ENCODE measurements at regions not wholly inside any gene's neighbourhood (a gene's known extent, or its start where the extent isn't known, plus 50 kb on each side); places are given as distances from the start of the nearest gene placed in this dataset.
"Not testable (repeated sequence)": the region's sequence is repeated elsewhere in the genome, so short reads cannot be mapped to it uniquely, and the experiment has no call there.

DNA sequence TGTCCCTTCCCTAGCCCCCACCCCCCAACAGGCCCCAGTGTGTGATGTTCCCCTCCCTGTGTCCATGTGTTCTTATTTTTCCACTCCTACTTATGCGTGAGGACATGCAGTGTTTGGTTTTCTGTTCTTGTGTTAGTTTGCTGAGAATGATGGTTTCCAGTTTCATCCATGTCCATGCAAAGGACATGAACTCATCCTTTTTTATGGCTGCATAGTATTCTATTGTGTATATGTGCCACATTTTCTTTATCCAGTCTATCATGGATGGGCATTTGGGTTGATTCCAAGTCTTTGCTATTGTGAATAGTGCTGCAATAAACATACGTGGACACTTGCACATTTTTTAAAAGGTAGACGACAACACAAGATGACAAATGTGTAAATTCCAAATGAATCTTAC, 192.5 kb upstream of the SAMSN1 start:
- H3K27ac ChIP-seq (ENCODE audit: low read depth, low read length); H3K9ac ChIP-seq (ENCODE audit: low read length); H3K9me3 ChIP-seq (ENCODE audit: low read length); H3K4me1 ChIP-seq (ENCODE audit: insufficient read depth, low read length); H3K27me3 ChIP-seq (ENCODE audit: control insufficient read depth in 1 of 2, insufficient read depth in 2 of 2, low read length in 2 of 2); H3K36me3 ChIP-seq (ENCODE audit: insufficient read depth, low read length); H3K4me3 ChIP-seq (ENCODE audit: low read depth in 1 of 2, low read length in 2 of 2): not testable (repeated sequence)

DNA sequence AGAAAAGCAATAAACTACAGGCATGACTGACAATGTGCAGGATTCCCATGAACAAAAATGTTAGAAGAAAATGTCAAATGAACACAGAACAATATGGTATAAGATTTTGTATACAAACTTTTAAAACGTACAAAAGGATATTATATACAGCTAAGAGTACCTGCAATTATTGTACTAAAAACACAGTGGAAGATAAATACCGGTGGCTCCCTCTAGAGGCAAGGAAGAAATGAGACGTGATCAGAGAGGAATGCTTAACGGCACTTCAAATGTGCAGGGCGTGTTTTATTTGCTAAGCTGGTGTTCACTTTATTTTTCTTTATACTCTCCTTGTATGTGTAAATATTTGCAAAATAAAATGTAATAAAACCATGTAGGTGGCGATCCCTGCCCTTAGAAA, 191.8 kb upstream of the SAMSN1 start:
- Histone ChIP-seq H3K4me1 (ENCODE audit: insufficient read depth, low read length) (no peaks in the 10 kb centered on the region), H3K9ac (ENCODE audit: low read length) (no peak overlapping the region), H3K27ac (ENCODE audit: low read depth, low read length) (no peak overlapping the region), H3K9me3 (ENCODE audit: low read length) (no peaks in the 10 kb centered on the region), H3K36me3 (ENCODE audit: insufficient read depth, low read length) (no peaks in the 10 kb centered on the region), H3K27me3 (ENCODE audit: control insufficient read depth in 1 of 2, insufficient read depth in 2 of 2, low read length in 2 of 2) (no peaks in the 10 kb centered on the region), H3K4me3 (ENCODE audit: low read depth in 1 of 2, low read length in 2 of 2) (no peak overlapping the region)

DNA sequence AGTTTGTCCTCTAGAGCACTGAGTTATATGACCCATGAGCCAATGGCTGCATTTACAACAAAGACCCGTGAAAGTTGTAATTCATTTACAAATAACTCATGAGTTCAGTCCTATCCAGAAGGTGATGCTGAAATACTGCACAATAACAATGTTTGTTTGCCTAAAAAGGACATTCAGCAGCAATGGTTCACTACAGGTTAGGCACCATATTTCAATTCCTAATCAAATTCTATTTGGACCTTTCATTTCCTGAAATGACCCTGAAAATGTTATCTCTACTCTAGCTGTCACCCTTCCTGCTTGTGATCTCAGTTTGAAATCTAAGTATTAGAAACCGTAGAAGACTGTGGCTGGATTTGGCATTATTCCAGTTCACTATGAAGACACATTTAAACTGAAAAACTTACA, 191.2 kb upstream of the SAMSN1 start:
- H3K4me3 ChIP-seq (ENCODE audit: low read depth in 1 of 2, low read length in 2 of 2): no peak overlapping the region
- H3K4me1 ChIP-seq (ENCODE audit: insufficient read depth, low read length): no peaks in the 10 kb centered on the region
- H3K36me3 ChIP-seq (ENCODE audit: insufficient read depth, low read length): no peaks in the 10 kb centered on the region
- H3K27ac ChIP-seq (ENCODE audit: low read depth, low read length): no peak overlapping the region
- H3K9ac ChIP-seq (ENCODE audit: low read length): no peak overlapping the region
- no peaks in the 10 kb centered on the region for H3K9me3 ChIP-seq (ENCODE audit: low read length)
- no peaks in the 10 kb centered on the region for H3K27me3 ChIP-seq (ENCODE audit: control insufficient read depth in 1 of 2, insufficient read depth in 2 of 2, low read length in 2 of 2)

DNA sequence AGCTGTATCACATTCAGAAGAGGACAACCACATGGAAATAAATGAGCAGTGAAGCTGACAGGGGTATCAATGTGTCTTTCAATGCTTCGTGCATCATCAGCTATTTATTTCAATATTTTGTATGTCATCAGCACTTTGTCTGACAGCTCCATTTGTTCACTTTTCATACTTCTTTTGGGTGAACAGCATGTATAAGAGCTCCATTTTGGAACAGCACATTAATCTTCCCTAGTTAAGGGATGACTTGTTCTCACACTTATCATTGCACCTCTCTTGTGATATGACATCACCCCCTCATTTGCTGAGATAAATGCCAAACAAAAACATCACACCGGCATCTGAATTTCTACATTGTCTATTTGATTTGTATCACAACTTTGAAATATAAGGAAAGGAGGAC, 190.6 kb upstream of the SAMSN1 start:
- Histone ChIP-seq H3K9ac (ENCODE audit: low read length) (no peak overlapping the region), H3K4me1 (ENCODE audit: insufficient read depth, low read length) (no peaks in the 10 kb centered on the region), H3K36me3 (ENCODE audit: insufficient read depth, low read length) (no peaks in the 10 kb centered on the region), H3K9me3 (ENCODE audit: low read length) (no peaks in the 10 kb centered on the region), H3K4me3 (ENCODE audit: low read depth in 1 of 2, low read length in 2 of 2) (no peak overlapping the region), H3K27me3 (ENCODE audit: control insufficient read depth in 1 of 2, insufficient read depth in 2 of 2, low read length in 2 of 2) (no peaks in the 10 kb centered on the region), H3K27ac (ENCODE audit: low read depth, low read length) (no peak overlapping the region)

DNA sequence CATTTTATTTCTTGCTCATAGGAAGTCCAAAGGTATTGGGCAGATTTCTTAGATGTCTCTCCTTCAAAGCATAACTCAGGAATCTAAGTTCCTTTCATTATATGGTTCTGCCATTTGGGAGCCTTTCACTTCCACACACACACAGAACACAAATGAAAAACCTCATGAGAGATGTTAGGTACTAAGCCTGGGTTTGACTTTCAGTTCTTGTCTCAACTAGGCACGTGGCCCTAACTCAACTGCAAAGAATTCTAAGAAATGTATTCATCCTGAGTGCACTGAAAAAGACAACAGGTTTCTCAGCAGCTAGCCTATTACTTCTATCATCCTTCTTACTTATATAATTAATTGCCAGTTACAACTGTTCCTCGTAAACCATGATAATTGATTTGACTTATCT, 190.0 kb upstream of the SAMSN1 start:
- H3K4me1 ChIP-seq (ENCODE audit: insufficient read depth, low read length): no peaks in the 10 kb centered on the region
- H3K36me3 ChIP-seq (ENCODE audit: insufficient read depth, low read length): no peaks in the 10 kb centered on the region
- no peaks in the 10 kb centered on the region for H3K27me3 ChIP-seq (ENCODE audit: control insufficient read depth in 1 of 2, insufficient read depth in 2 of 2, low read length in 2 of 2)
- no peak overlapping the region for H3K9ac ChIP-seq (ENCODE audit: low read length)
- H3K4me3 ChIP-seq (ENCODE audit: low read depth in 1 of 2, low read length in 2 of 2): no peak overlapping the region
- H3K27ac ChIP-seq (ENCODE audit: low read depth, low read length): no peak overlapping the region
- no peaks in the 10 kb centered on the region for H3K9me3 ChIP-seq (ENCODE audit: low read length)

DNA sequence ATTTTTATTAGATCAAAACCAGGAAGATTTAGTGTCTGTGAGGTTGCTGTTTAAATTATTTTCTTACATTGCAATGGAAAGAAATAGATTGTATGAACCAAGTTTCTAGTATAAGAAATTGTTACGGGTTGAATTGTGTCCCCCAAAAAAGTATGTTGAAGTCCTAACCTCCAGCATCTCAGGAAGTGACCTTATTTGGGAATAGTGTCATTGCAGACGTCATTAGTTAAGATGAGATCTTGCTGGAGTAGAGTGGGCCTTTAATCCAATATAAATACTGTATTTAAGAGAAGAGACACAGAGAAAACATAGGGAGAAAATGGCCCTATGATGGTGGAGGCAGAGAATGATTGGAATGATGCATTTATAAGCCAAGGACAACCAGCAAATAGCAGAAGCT, 188.7 kb upstream of the SAMSN1 start:
- H3K27me3 ChIP-seq (ENCODE audit: control insufficient read depth in 1 of 2, insufficient read depth in 2 of 2, low read length in 2 of 2): no peaks in the 10 kb centered on the region
- H3K4me3 ChIP-seq (ENCODE audit: low read depth in 1 of 2, low read length in 2 of 2): no peak overlapping the region
- H3K9me3 ChIP-seq (ENCODE audit: low read length): no peaks in the 10 kb centered on the region
- H3K36me3 ChIP-seq (ENCODE audit: insufficient read depth, low read length): no peaks in the 10 kb centered on the region
- no peaks in the 10 kb centered on the region for H3K4me1 ChIP-seq (ENCODE audit: insufficient read depth, low read length)
- no peak overlapping the region for H3K27ac ChIP-seq (ENCODE audit: low read depth, low read length)
- H3K9ac ChIP-seq (ENCODE audit: low read length): no peak overlapping the region

DNA sequence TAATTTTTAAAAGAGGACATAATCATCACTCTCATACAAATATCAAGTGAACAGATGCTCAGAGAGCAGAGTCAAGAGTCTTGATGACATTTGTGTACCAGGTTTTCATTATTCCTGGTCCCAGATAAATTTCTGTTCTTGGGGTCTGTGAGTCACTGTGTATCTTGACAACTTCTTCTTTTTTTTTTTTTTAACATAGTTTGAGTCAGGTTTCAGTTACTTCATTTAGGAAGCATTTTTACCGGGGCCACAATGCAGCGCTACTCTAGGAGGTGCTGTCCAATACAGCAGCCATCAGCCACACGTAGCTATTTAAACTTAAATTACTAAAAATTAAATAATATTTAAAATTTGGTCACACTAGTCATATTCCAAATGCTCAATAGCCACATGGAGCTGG, 188.1 kb upstream of the SAMSN1 start:
- no peaks in the 10 kb centered on the region for H3K4me1 ChIP-seq (ENCODE audit: insufficient read depth, low read length)
- no peaks in the 10 kb centered on the region for H3K36me3 ChIP-seq (ENCODE audit: insufficient read depth, low read length)
- H3K9me3 ChIP-seq (ENCODE audit: low read length): no peaks in the 10 kb centered on the region
- H3K4me3 ChIP-seq (ENCODE audit: low read depth in 1 of 2, low read length in 2 of 2): no peak overlapping the region
- H3K9ac ChIP-seq (ENCODE audit: low read length): no peak overlapping the region
- H3K27me3 ChIP-seq (ENCODE audit: control insufficient read depth in 1 of 2, insufficient read depth in 2 of 2, low read length in 2 of 2): no peaks in the 10 kb centered on the region
- no peak overlapping the region for H3K27ac ChIP-seq (ENCODE audit: low read depth, low read length)

DNA sequence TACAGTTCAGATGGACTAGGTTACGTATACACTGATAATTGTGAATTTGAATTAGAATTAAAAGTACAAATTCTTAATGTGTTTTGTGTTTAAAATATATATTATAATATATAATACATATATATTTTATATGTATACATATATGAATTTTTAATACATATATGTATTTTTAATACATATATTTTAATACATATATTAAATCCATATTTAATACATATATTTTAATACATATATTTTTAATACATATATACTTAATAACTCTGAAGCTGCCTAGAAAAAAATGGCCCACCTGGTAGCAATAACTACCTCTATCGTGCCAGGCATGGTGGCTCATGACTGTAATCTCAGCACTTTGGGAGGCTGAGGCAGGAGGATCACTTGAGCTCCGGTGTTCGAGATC, 179.1 kb upstream of the SAMSN1 start:
- H3K4me1 ChIP-seq (ENCODE audit: insufficient read depth, low read length): no peaks in the 10 kb centered on the region
- no peak overlapping the region for H3K4me3 ChIP-seq (ENCODE audit: low read depth in 1 of 2, low read length in 2 of 2)
- H3K9me3 ChIP-seq (ENCODE audit: low read length): no peaks in the 10 kb centered on the region
- no peaks in the 10 kb centered on the region for H3K36me3 ChIP-seq (ENCODE audit: insufficient read depth, low read length)
- H3K27ac ChIP-seq (ENCODE audit: low read depth, low read length): no peak overlapping the region
- H3K27me3 ChIP-seq (ENCODE audit: control insufficient read depth in 1 of 2, insufficient read depth in 2 of 2, low read length in 2 of 2): no peaks in the 10 kb centered on the region
- H3K9ac ChIP-seq (ENCODE audit: low read length): no peak overlapping the region

DNA sequence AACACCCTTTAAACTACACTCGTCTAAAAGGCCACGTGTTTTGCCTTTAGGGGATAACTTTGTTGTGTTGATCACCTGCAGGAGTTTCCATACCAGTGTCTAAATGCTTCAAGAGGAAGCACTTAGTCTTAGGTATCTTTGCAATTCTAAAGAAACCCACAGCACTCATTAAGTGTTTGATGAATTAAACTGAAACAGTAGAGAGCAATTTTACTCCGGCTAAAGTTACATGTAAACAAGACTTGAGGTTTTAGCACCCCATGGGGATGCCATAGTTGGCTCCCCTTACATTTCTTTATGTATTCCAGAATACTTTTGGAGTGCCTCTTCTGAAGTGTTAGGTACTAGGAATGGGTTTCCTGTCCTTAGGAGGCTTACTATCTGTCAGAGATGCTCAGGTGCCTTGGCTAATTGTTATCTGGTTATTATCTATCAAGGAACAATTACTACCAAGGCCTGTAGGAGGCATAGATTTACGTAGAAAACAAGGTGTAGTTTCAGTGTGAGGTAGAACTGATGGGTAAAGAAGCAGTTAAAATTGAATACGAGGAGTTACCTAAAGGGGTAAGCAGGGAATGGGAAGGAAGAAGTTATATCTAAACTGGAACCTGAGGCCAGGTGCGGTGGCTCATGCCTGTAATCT, 176.8 kb upstream of the SAMSN1 start:
- H3K27me3 ChIP-seq (ENCODE audit: control insufficient read depth in 1 of 2, insufficient read depth in 2 of 2, low read length in 2 of 2): no peaks in the 10 kb centered on the region
- H3K9ac ChIP-seq (ENCODE audit: low read length): no peak overlapping the region
- no peaks in the 10 kb centered on the region for H3K4me1 ChIP-seq (ENCODE audit: insufficient read depth, low read length)
- no peak overlapping the region for H3K27ac ChIP-seq (ENCODE audit: low read depth, low read length)
- no peaks in the 10 kb centered on the region for H3K9me3 ChIP-seq (ENCODE audit: low read length)
- H3K36me3 ChIP-seq (ENCODE audit: insufficient read depth, low read length): no peaks in the 10 kb centered on the region
- no peak overlapping the region for H3K4me3 ChIP-seq (ENCODE audit: low read depth in 1 of 2, low read length in 2 of 2)

DNA sequence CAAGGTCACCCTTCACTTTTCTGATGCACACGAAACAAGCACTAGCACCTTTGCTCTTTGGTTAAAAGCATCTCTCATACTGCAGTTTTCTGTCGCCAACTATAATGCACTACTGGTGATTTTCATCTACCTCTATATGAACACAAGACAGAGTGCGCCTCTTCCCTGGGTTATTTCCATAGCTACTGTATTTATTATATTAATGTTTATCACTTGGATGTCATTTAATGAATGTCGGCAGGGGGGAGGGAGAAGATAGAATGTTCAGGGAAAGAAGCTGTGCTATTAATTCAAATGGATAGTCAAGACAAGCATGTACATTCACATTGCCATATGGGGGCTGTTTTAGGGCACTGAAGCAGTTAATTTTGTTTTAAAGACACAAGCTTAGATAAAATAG, 174.1 kb upstream of the SAMSN1 start:
- Histone ChIP-seq H3K4me1 (ENCODE audit: insufficient read depth, low read length) (no peaks in the 10 kb centered on the region), H3K4me3 (ENCODE audit: low read depth in 1 of 2, low read length in 2 of 2) (no peak overlapping the region), H3K9ac (ENCODE audit: low read length) (no peak overlapping the region), H3K27ac (ENCODE audit: low read depth, low read length) (no peak overlapping the region), H3K9me3 (ENCODE audit: low read length) (no peaks in the 10 kb centered on the region), H3K27me3 (ENCODE audit: control insufficient read depth in 1 of 2, insufficient read depth in 2 of 2, low read length in 2 of 2) (no peaks in the 10 kb centered on the region), H3K36me3 (ENCODE audit: insufficient read depth, low read length) (no peaks in the 10 kb centered on the region)

DNA sequence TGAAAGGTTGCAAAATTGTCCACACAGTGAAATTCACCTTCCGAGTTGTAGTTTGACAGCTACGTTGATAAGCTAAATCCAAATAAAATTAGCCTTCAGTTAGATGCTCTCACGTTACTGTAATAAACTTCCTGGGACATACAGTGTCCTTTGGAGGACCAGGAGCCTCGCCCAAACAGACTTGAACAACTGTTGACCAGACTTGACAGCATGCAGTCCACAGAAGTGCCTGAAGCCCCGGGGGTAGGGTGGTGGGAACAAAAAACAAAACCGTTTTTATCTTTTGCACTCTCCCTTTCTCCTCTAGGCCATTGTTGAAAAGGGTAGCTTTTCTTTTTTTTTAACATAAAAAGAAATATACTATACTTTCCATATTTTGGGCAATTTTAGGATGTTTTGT, 172.8 kb upstream of the SAMSN1 start:
- H3K4me1 ChIP-seq (ENCODE audit: insufficient read depth, low read length): no peaks in the 10 kb centered on the region
- no peak overlapping the region for H3K4me3 ChIP-seq (ENCODE audit: low read depth in 1 of 2, low read length in 2 of 2)
- no peaks in the 10 kb centered on the region for H3K36me3 ChIP-seq (ENCODE audit: insufficient read depth, low read length)
- no peaks in the 10 kb centered on the region for H3K27me3 ChIP-seq (ENCODE audit: control insufficient read depth in 1 of 2, insufficient read depth in 2 of 2, low read length in 2 of 2)
- H3K9me3 ChIP-seq (ENCODE audit: low read length): no peaks in the 10 kb centered on the region
- no peak overlapping the region for H3K9ac ChIP-seq (ENCODE audit: low read length)
- H3K27ac ChIP-seq (ENCODE audit: low read depth, low read length): no peak overlapping the region

DNA sequence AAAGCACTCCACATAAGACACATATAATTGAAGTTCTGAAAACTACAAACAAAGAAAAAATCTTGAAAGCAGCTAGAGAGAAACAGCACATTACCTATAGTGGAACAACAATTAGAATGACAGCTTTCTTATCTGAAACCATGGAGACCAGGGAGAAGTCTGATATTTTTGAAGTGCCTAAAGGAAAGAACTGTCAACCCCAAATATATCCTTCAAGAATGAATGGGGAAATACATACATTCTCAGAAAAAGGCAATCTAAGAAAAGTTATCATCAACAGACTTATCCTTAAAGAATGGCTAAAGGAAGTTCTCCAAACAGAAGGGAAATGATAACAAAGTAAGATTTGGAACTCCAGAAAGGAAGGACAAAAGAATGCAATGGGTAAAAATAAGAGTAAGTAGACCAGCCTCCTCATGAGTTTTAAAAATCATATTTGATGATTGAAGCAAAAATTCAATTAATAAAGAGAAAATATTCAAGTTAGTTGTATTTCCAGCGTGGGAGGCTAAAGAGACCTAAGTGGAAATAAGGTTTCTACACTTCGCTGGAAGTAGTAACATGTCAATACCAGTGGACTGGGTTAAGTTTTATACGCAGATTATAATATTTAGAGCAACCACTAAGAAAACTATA, 170.8 kb upstream of the SAMSN1 start:
- Histone ChIP-seq H3K4me3 (ENCODE audit: low read depth in 1 of 2, low read length in 2 of 2) (no peak overlapping the region), H3K9me3 (ENCODE audit: low read length) (no peaks in the 10 kb centered on the region), H3K9ac (ENCODE audit: low read length) (no peak overlapping the region), H3K4me1 (ENCODE audit: insufficient read depth, low read length) (no peaks in the 10 kb centered on the region), H3K27me3 (ENCODE audit: control insufficient read depth in 1 of 2, insufficient read depth in 2 of 2, low read length in 2 of 2) (no peaks in the 10 kb centered on the region), H3K36me3 (ENCODE audit: insufficient read depth, low read length) (no peaks in the 10 kb centered on the region), H3K27ac (ENCODE audit: low read depth, low read length) (no peak overlapping the region)

Data from muscle layer of colon (tissue), 2 donors.